GM20000 (cell line): ENCODE measurements at regions not wholly inside any gene's neighbourhood (a gene's known extent, or its start where the extent isn't known, plus 50 kb on each side); places are given as distances from the start of the nearest gene placed in this dataset.

Experiments
- DNase-seq: peaks from one replicate; pipeline ENCODE4 v3.0.0; 2012; ENCODE audit warnings: low spot score
- CTCF ChIP-seq: IDR thresholded peaks from 2 replicates; pipeline ENCODE4 v1.5.1; 2012; ENCODE audit warnings: mild to moderate bottlenecking, control low read depth; ENCODE audit errors: extremely low read depth, missing control alignments

GRCh38 chrX:115989686-115990085 lies 180.9 kb upstream of the AGTR2 start:
- no peak for TF ChIP-seq CTCF
- DNase-seq, result no peak

GRCh38 chrX:116009346-116009745 lies 161.2 kb upstream of the AGTR2 start:
- TF ChIP-seq CTCF, result no peak
- DNase-seq, result no peak

GRCh38 chrX:116009861-116010710 lies 160.5 kb upstream of the AGTR2 start:
- DNase-seq, result peak; percentile 30

GRCh38 chrX:116010939-116011338 lies 159.6 kb upstream of the AGTR2 start:
- no peak for TF ChIP-seq CTCF
- DNase-seq, result no peak

More at GRCh38 chrX:116009861-116010710, 160.5 kb upstream of the AGTR2 start:
- no peak for TF ChIP-seq CTCF

- no peak for DNase-seq
- no peak for TF ChIP-seq CTCF
These were observed 139.2 kb upstream of the AGTR2 start for GRCh38 chrX:116031331-116031730.
